Tibial nerve (tissue), 4 donors: ENCODE measurements at regions not wholly inside any gene's neighbourhood (a gene's known extent, or its start where the extent isn't known, plus 50 kb on each side); places are given as distances from the start of the nearest gene placed in this dataset.

Experiments used
- DNase-seq, 2 donors: peaks; one replicate each; pipeline ENCODE4 v3.0.0-alpha.2; 2019; ENCODE audit warnings: low spot score in 2 of 2
- H3K27ac ChIP-seq, 4 donors: fragments of 200-600 bp; sonication (generic) in 3 of 4; one replicate each; pipeline ENCODE4 v1.5.1; 2017 to 2019; ENCODE audit warnings: mild to moderate bottlenecking in 1 of 4
- H3K27me3 ChIP-seq, 2 donors: fragments of 200-600 bp; sonication (generic) in 1 of 2; one replicate each; pipeline versions ENCODE4 v1.5.1 to v1.6.0; 2017 to 2019
- H3K36me3 ChIP-seq, 3 donors: fragments of 200-600 bp; sonication (generic); one replicate each; pipeline ENCODE4 v1.5.1; 2018 to 2019
- H3K4me1 ChIP-seq, 4 donors: fragments of 200-600 bp; sonication (generic) in 3 of 4; one replicate each; pipeline ENCODE4 v1.5.1; 2017 to 2019
- H3K4me3 ChIP-seq, 4 donors: fragments of 200-600 bp; sonication (generic) in 3 of 4; one replicate each; pipeline ENCODE4 v1.5.1; 2017 to 2019; ENCODE audit warnings: mild to moderate bottlenecking in 1 of 4, moderate library complexity in 1 of 4
- H3K9me3 ChIP-seq, 4 donors: fragments of 200-600 bp; sonication (generic) in 3 of 4; one replicate each; pipeline ENCODE4 v1.5.1; 2017 to 2019
- EP300 ChIP-seq, 2 donors: sonication (generic); formaldehyde crosslinking; IDR thresholded peaks; one replicate each; pipeline ENCODE4 v1.6.1; 2017; ENCODE audit warnings: antibody characterized with exemption in 2 of 2, mild to moderate bottlenecking in 1 of 2
- POLR2A ChIP-seq, 2 donors: fragments of 450-650 bp; IDR thresholded peaks; one replicate each; pipeline ENCODE4 v1.6.1; 2017; ENCODE audit warnings: antibody characterized with exemption in 2 of 2, mild to moderate bottlenecking in 2 of 2, moderate library complexity in 2 of 2
- WGBS, 2 donors: methylation state at CpG; one replicate each; pipeline ENCODE4 v1.1.5; 2018; 5-methylcytosine and 5-hydroxymethylcytosine counted together
- TF ChIP-seq, protein P1 (sequence below), 5 experiments: fragments of 200-600 bp in 3 of 5; fragments of 450-650 bp in 2 of 5; sonication (generic) in 3 of 5; IDR thresholded peaks; one replicate each; pipeline ENCODE4 v1.5.1; 2016 to 2019; ENCODE audit warnings: antibody characterized with exemption in 5 of 5, mild to moderate bottlenecking in 3 of 5, moderate library complexity in 2 of 5

DNA sequence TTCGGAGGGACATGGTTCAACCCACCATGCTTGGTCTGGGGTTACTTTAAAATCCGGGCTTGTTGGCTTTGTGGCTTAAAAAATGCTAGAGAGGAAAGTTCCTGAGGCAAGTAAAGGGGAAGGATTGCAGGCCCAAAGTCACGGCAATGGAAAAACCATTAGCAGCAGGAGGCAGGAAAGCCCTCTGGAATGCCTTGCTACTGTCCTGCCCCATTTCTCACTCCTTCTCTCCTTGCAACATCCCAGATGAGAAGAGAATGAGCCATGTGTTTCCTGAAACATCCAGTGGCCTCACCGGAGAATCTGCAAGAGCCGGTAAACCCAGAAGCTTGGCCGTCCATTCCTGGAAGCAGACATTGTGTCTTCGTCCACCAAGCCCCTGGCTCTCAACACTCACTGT lies 97.4 kb upstream of the LCLAT1 start:
- 79 to 85% methylated on average over 7 of the region's 7 CpGs for WGBS, 2 donors
- Histone ChIP-seq H3K27ac (no peak overlapping the region), H3K9me3 (no peaks in the 10 kb centered on the region), H3K4me1 (peaks cover 0 to 8% (median 0%) of the 10 kb centered on the region in 4 donors), H3K36me3 (no peaks in the 10 kb centered on the region), H3K27me3 (no peaks in the 10 kb centered on the region), H3K4me3 (no peak overlapping the region)
- TF ChIP-seq, protein P1, sequence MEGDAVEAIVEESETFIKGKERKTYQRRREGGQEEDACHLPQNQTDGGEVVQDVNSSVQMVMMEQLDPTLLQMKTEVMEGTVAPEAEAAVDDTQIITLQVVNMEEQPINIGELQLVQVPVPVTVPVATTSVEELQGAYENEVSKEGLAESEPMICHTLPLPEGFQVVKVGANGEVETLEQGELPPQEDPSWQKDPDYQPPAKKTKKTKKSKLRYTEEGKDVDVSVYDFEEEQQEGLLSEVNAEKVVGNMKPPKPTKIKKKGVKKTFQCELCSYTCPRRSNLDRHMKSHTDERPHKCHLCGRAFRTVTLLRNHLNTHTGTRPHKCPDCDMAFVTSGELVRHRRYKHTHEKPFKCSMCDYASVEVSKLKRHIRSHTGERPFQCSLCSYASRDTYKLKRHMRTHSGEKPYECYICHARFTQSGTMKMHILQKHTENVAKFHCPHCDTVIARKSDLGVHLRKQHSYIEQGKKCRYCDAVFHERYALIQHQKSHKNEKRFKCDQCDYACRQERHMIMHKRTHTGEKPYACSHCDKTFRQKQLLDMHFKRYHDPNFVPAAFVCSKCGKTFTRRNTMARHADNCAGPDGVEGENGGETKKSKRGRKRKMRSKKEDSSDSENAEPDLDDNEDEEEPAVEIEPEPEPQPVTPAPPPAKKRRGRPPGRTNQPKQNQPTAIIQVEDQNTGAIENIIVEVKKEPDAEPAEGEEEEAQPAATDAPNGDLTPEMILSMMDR (IDR thresholded peaks at IDR 0.05) = no peak
- TF ChIP-seq EP300 (IDR thresholded peaks at IDR 0.05) = no peak
- TF ChIP-seq POLR2A (IDR thresholded peaks at IDR 0.05) = no peak
- DNase-seq = no peak

DNA sequence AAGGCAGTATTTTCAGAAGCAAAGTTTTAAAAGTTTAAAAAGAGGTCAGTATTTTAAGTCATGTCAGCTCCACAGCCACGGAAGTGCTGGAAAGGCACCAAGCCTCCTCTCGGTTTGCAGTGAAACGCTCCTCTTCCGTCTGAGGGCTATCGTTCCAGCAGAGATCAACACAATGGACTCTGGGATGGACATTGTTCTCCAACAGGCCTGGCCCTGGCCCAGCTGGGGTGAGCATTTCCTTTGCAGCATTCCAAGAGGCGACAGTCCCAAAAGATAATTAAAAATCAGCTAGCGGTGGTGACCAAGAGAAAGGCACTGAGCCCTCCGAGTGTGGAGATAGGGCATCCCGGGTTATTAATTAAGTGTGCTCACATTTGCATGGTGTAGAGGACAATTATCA lies 95.9 kb upstream of the LCLAT1 start:
- H3K9me3 ChIP-seq = no peaks in the 10 kb centered on the region
- peaks cover 0 to 7% (median 0%) of the 10 kb centered on the region in 4 donors for H3K4me1 ChIP-seq
- no peak for DNase-seq
- no peaks in the 10 kb centered on the region for H3K27me3 ChIP-seq
- 40 to 44% methylated on average over 9 of the region's 9 CpGs for WGBS, 2 donors
- TF ChIP-seq EP300 (IDR thresholded peaks at IDR 0.05) (no peak), POLR2A (IDR thresholded peaks at IDR 0.05) (no peak)
- TF ChIP-seq, protein P1 (IDR thresholded peaks at IDR 0.05) = no peak
- H3K4me3 ChIP-seq = no peak overlapping the region
- no peak overlapping the region for H3K27ac ChIP-seq
- no peaks in the 10 kb centered on the region for H3K36me3 ChIP-seq

- H3K27ac ChIP-seq = no peak overlapping the region
- no peaks in the 10 kb centered on the region for H3K27me3 ChIP-seq
- H3K4me1 ChIP-seq = no peaks in the 10 kb centered on the region
- no peak for DNase-seq
- H3K4me3 ChIP-seq = no peak overlapping the region
- H3K36me3 ChIP-seq = no peaks in the 10 kb centered on the region
- WGBS, 2 donors = 75 to 79% methylated on average over 3 of the region's 3 CpGs
- no peaks in the 10 kb centered on the region for H3K9me3 ChIP-seq
- TF ChIP-seq EP300 (IDR thresholded peaks at IDR 0.05) (no peak), POLR2A (IDR thresholded peaks at IDR 0.05) (no peak)
- TF ChIP-seq, protein P1 (IDR thresholded peaks at IDR 0.05) = no peak
Measured at GRCh38 chr2:30351949-30352348, 95.1 kb upstream of the LCLAT1 start.

DNA sequence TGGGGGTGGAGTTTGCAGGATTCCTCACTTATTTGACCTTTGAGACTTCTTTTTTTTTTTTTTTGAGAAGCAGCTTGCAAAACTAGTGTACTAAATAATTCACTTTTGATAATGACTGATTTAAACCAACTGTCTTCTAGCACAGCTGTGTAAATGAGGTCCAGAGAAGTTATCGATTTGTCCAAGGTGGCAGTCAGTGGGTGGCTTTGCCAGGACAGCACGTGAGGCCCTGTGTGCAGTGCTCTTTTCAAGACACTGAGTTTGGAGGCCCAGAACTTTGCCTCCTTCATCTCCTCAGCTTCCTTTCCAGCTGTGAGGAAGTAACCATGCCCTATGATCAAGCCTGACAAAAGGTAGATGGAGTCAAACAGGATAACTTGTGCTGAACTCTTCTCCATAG lies 92.9 kb upstream of the LCLAT1 start:
- DNase-seq = no peak
- Histone ChIP-seq H3K4me3 (no peak overlapping the region), H3K27ac (no peak overlapping the region), H3K27me3 (no peaks in the 10 kb centered on the region), H3K9me3 (no peaks in the 10 kb centered on the region), H3K36me3 (no peaks in the 10 kb centered on the region), H3K4me1 (no peaks in the 10 kb centered on the region)
- TF ChIP-seq, protein P1 (IDR thresholded peaks at IDR 0.05) = no peak
- TF ChIP-seq EP300 (IDR thresholded peaks at IDR 0.05) = no peak
- TF ChIP-seq POLR2A (IDR thresholded peaks at IDR 0.05) = no peak
- WGBS, 2 donors = 83 to 94% methylated on average over 2 of the region's 2 CpGs

DNA sequence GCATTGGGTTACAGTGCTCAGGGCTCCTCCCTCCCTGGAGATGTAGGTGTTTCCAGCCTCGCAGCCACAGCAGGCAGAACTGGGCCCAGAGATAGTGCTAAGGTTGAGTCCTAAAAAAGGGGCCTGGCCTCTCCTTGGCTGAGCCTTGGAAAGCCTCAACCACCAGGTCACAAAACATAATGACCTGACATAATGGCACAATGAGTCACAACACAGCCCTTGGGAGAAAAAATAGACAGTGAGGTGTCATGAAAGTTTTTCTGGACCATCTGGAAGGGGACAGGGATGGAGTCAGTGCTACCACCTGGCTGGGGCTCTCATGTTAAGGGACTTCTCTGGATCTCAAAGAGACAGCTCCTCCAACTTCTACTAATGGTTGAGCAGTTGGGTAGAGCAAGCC lies 92.4 kb upstream of the LCLAT1 start:
- Histone ChIP-seq H3K4me3 (no peak overlapping the region), H3K27ac (no peak overlapping the region), H3K36me3 (no peaks in the 10 kb centered on the region), H3K9me3 (no peaks in the 10 kb centered on the region), H3K4me1 (no peaks in the 10 kb centered on the region), H3K27me3 (no peaks in the 10 kb centered on the region)
- 88 to 100% methylated on average over 1 of the region's 1 CpG for WGBS, 2 donors
- DNase-seq = no peak
- no peak for TF ChIP-seq EP300 (IDR thresholded peaks at IDR 0.05)
- TF ChIP-seq, protein P1 (IDR thresholded peaks at IDR 0.05) = no peak
- TF ChIP-seq POLR2A (IDR thresholded peaks at IDR 0.05) = no peak
